ENCODE measurements at regions not wholly inside any gene's neighbourhood (a gene's known extent, or its start where the extent isn't known, plus 50 kb on each side); places are given as distances from the start of the nearest gene placed in this dataset.

GRCh38 chr1:192524223-192524622 is 51.4 kb upstream of the RGS1 start:
- no peak for DNase-seq
